ENCODE measurements at regions not wholly inside any gene's neighbourhood (a gene's known extent, or its start where the extent isn't known, plus 50 kb on each side); places are given as distances from the start of the nearest gene placed in this dataset.

DNA sequence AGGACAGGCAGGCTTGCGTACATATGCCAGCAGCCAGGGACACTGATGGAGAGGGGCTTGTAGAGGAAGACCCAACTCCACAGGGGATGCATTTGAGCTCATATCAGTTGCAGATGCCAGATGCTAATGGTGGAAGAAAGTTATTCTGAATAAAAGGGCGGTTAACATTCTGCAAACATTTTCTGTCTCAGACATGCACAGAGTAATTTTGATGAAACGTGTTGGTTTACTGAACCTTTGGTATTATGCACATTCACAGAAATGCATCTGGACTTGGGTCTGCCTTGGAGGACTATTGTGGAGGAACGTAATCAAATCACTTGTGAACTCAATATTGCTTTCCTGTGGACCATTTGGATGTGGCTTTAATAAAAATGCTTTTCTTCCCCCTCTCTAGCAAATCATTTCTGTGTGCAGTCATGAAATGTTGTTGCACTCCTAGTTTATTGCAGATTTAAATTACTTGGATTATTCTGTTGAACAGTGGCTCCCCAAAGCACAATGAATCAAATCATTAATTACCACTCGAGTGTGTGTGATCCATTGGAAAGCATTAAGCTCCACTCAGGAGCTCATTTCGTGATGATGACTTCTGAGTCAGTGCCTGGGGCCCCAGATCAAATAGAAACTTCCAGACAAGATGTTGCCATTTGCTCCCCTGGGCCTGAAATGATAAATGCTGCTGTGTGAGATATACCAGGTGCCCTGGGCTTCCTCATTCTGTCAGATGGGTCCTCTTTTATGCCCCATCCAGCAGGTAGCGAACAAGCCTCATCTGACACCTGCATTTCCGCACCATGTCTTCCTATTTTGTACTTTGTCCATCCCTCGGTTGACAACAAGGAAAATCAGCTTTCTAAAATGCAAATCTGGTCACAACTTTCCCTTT lies 697.0 kb upstream of the HS6ST1 start:
- BruUV-seq (replicated peaks) = no TSS peak

More for the DNA sequence above, 697.0 kb upstream of the HS6ST1 start:
- dilution Hi-C loops (cut with MboI; ENCODE audit: extremely low pct_ligation_motif_present, low sequenced_read_pairs) (no loop called here), intact Hi-C loops (cut with micrococcal nuclease) (no loop called here)
- TF ChIP-seq FOS (IDR thresholded peaks at IDR 0.05; ENCODE audit: borderline replicate concordance, insufficient read depth, low read length) (no peak), POLR2A (IDR thresholded peaks at IDR 0.05; ENCODE audit: low read depth, low read length) (no peak), EZH2 (IDR thresholded peaks at IDR 0.05; ENCODE audit: borderline replicate concordance, low read depth, low read length, severe bottlenecking) (no peak), JUN (IDR thresholded peaks at IDR 0.05; ENCODE audit: borderline replicate concordance, insufficient read depth, insufficient read length, low read depth) (no peak), POLR2AphosphoS5 (IDR thresholded peaks at IDR 0.05; ENCODE audit: insufficient read depth, low read depth, low read length) (no peak), MYC (IDR thresholded peaks at IDR 0.05; ENCODE audit: low read depth, low read length) (no peak), GATA2 (IDR thresholded peaks at IDR 0.05; ENCODE audit: insufficient read depth, insufficient read length, low read depth, low read length) (no peak)
- TF ChIP-seq, protein P1, sequence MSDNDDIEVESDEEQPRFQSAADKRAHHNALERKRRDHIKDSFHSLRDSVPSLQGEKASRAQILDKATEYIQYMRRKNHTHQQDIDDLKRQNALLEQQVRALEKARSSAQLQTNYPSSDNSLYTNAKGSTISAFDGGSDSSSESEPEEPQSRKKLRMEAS (IDR thresholded peaks at IDR 0.05; ENCODE audit: insufficient read depth, insufficient read length) = no peak
- TF ChIP-seq, protein P2, sequence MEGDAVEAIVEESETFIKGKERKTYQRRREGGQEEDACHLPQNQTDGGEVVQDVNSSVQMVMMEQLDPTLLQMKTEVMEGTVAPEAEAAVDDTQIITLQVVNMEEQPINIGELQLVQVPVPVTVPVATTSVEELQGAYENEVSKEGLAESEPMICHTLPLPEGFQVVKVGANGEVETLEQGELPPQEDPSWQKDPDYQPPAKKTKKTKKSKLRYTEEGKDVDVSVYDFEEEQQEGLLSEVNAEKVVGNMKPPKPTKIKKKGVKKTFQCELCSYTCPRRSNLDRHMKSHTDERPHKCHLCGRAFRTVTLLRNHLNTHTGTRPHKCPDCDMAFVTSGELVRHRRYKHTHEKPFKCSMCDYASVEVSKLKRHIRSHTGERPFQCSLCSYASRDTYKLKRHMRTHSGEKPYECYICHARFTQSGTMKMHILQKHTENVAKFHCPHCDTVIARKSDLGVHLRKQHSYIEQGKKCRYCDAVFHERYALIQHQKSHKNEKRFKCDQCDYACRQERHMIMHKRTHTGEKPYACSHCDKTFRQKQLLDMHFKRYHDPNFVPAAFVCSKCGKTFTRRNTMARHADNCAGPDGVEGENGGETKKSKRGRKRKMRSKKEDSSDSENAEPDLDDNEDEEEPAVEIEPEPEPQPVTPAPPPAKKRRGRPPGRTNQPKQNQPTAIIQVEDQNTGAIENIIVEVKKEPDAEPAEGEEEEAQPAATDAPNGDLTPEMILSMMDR (IDR thresholded peaks at IDR 0.05; ENCODE audit: extremely low read depth in 1 of 2, insufficient read depth in 1 of 2, low read depth in 1 of 2, low read length in 2 of 2) = no peak
- Histone ChIP-seq H3K27me3 (ENCODE audit: control insufficient read depth in 2 of 2, insufficient read depth in 2 of 2, low read length in 2 of 2) (no peaks in the 10 kb centered on the region), H3K4me3 (replicated peaks in 1 of 3; ENCODE audit: insufficient read depth in 1 of 3, low read depth in 1 of 3, low read length in 3 of 3) (no peak overlapping the region), H3K4me2 (ENCODE audit: insufficient read depth, low read length) (no peak overlapping the region), H4K20me1 (replicated peaks; ENCODE audit: control insufficient read depth, extremely low read depth, insufficient read depth, low read length) (no peaks in the 10 kb centered on the region), H3K9ac (replicated peaks; ENCODE audit: extremely low read depth, insufficient read depth, low read length) (no peak overlapping the region), H3K27ac (ENCODE audit: insufficient read depth, low read depth, low read length) (no peak overlapping the region), H3K9me1 (replicated peaks; ENCODE audit: control insufficient read depth, extremely low read depth, insufficient read depth, low read length) (no peaks in the 10 kb centered on the region), H3K9me3 (replicated peaks; ENCODE audit: control insufficient read depth, insufficient read depth, low read length) (peaks cover 5% of the 10 kb centered on the region), H3K4me1 (ENCODE audit: control insufficient read depth, extremely low read depth, insufficient read depth, low read length) (no peaks in the 10 kb centered on the region), H3K36me3 (ENCODE audit: control insufficient read depth in 2 of 2, extremely low read depth in 1 of 2, insufficient read depth in 2 of 2, low read length in 2 of 2) (no peaks in the 10 kb centered on the region), H3K79me2 (ENCODE audit: control insufficient read depth, insufficient read depth, low read length) (no peaks in the 10 kb centered on the region), H2AFZ (ENCODE audit: low read depth, low read length) (no peak overlapping the region)
- FAIRE-seq (no peak), DNase-seq (ENCODE audit: low read depth, low spot score) (no peak)
- POLR2A ChIA-PET = no interaction called here
- CTCF ChIA-PET = no interaction called here
